Activated T-helper 1 cell treated with anti-CD3 and anti-CD28 coated beads, Interleukin-12 subunit alpha, Interleukin-12 subunit beta, Interleukin-2, Interleukin-4 antibody, amounts not matched to agents 30 ng/mL and 10 ng/mL and 1 ng/mL, durations not matched to agents 14 hours and 24 hours and 36 hours (primary cell): ENCODE measurements at regions not wholly inside any gene's neighbourhood (a gene's known extent, or its start where the extent isn't known, plus 50 kb on each side); places are given as distances from the start of the nearest gene placed in this dataset.
"Not testable (repeated sequence)": the region's sequence is repeated elsewhere in the genome, so short reads cannot be mapped to it uniquely, and the experiment has no call there.

Experiments
- DNase-seq: peaks from one replicate; pipeline ENCODE4 v3.0.0; 2021; ENCODE audit warnings: low spot score
- H3K27ac Mint-ChIP-seq: one replicate; pipeline ENCODE4 v1.8.0; 2021; ENCODE audit warnings: mild to moderate bottlenecking, mixed read lengths
- H3K27me3 Mint-ChIP-seq: one replicate; pipeline ENCODE4 v1.8.0; 2022; ENCODE audit warnings: mild to moderate bottlenecking, moderate library complexity, mixed read lengths; ENCODE audit not compliant: insufficient read depth
- H3K36me3 Mint-ChIP-seq: one replicate; pipeline ENCODE4 v1.8.0; 2021; ENCODE audit warnings: low read depth, mixed read lengths
- H3K4me1 Mint-ChIP-seq: one replicate; pipeline ENCODE4 v1.8.0; 2021; ENCODE audit warnings: low read depth, mixed read lengths
- H3K4me3 Mint-ChIP-seq: one replicate; pipeline ENCODE4 v1.8.0; 2021; ENCODE audit warnings: mild to moderate bottlenecking, moderate library complexity, mixed read lengths
- H3K9me3 Mint-ChIP-seq: one replicate; pipeline ENCODE4 v1.8.0; 2021; ENCODE audit warnings: mixed read lengths
- intact Hi-C: fragments of 100-400 bp; cut with micrococcal nuclease; formaldehyde crosslinking; loops from one replicate; pipeline ENCODE4 v1.15.1; 2024

DNA sequence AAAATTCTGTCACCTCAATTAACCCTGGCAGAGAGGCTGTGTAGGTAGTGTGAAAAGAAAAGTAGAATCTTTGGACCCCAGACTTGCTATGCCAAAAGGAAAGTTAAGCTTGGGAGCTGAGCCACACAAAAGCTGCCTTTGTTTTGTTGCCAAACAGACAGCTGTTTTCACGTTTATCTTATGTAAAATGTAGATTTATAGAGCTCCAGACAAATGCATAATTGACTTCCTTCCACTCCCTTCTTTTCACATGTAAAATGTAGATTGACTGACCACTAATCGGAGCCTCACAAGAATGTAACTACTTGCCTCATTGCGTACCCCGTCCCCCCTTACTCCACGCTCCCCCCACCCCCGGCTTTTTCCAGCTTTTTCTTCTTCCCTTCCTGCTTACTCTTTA, 2302.2 kb upstream of the RAG2 start:
- H3K36me3 Mint-ChIP-seq, result no peaks in the 10 kb centered on the region
- intact Hi-C loops, result no loop called here

DNA sequence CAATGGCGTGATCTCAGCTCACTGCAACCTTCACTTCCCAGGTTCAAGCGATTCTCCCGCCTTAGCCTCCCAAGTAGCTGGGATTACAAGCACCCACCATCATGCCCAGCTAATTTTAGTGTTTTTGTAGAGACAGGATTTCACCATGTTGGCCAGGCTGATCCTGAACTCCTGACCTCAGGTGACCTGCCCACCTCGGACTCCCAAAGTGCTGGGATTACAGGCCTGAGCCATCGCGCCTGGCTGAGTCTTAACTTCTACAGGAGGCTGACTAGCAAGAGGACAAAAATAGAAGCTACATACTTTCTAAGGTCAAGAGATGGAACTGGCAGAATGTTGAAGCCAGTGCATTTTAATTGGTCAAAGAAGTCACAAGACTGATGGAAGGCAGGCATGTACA, 2296.2 kb upstream of the RAG2 start:
- H3K4me3 Mint-ChIP-seq, H3K27me3 Mint-ChIP-seq, H3K27ac Mint-ChIP-seq, H3K4me1 Mint-ChIP-seq, DNase-seq, H3K36me3 Mint-ChIP-seq, intact Hi-C loops: not testable (repeated sequence)
- peaks cover 16% of the 10 kb centered on the region for H3K9me3 Mint-ChIP-seq

More for the DNA sequence above, 2302.2 kb upstream of the RAG2 start:
- Mint-ChIP-seq H3K4me1 (no peaks in the 10 kb centered on the region), H3K9me3 (peaks cover 12% of the 10 kb centered on the region), H3K27ac (no peak overlapping the region), H3K27me3 (no peaks in the 10 kb centered on the region), H3K4me3 (no peak overlapping the region)
- no peak for DNase-seq

- intact Hi-C loops, result no loop called here
- no peaks in the 10 kb centered on the region for H3K27me3 Mint-ChIP-seq
- no peaks in the 10 kb centered on the region for H3K36me3 Mint-ChIP-seq
These were observed 2286.3 kb upstream of the RAG2 start for GRCh38 chr11:38884145-38884865.

GRCh38 chr11:38867338-38867737, 2269.3 kb upstream of the RAG2 start:
- intact Hi-C loops, result no loop called here
- H3K36me3 Mint-ChIP-seq, result no peaks in the 10 kb centered on the region
- H3K9me3 Mint-ChIP-seq, result peaks cover 50% of the 10 kb centered on the region
- no peaks in the 10 kb centered on the region for H3K4me1 Mint-ChIP-seq
- no peak for DNase-seq
- no peak overlapping the region for H3K27ac Mint-ChIP-seq
- no peaks in the 10 kb centered on the region for H3K27me3 Mint-ChIP-seq
- H3K4me3 Mint-ChIP-seq, result no peak overlapping the region

More at GRCh38 chr11:38884145-38884865, 2286.3 kb upstream of the RAG2 start:
- Mint-ChIP-seq H3K9me3 (peaks cover 8% of the 10 kb centered on the region), H3K4me1 (no peaks in the 10 kb centered on the region), H3K27ac (no peak overlapping the region), H3K4me3 (no peak overlapping the region)
- no peak for DNase-seq

DNA sequence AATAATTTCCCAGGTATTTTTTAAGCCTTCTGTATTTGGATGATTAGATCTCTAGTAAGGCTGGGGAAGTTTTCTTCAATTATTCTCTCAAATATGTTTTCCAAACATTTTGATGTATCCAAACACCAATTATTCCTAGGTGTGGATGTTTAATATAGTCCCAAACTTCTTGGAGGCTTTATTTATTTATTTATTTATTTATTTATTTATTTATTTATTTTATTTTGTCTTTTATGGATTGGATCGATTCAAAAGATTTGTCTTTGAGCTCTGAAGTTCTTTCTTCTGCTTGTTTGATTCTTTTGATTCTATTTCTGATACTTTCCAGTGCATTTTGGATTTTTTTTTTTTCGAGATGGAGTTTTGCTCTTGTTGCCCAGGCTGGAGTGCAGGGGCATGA, 2267.9 kb upstream of the RAG2 start:
- intact Hi-C loops, result no loop called here
- no peak for DNase-seq
- Mint-ChIP-seq H3K27ac (no peak overlapping the region), H3K4me1 (no peaks in the 10 kb centered on the region), H3K27me3 (no peaks in the 10 kb centered on the region), H3K4me3 (no peak overlapping the region), H3K36me3 (no peaks in the 10 kb centered on the region), H3K9me3 (peaks cover 58% of the 10 kb centered on the region)

DNA sequence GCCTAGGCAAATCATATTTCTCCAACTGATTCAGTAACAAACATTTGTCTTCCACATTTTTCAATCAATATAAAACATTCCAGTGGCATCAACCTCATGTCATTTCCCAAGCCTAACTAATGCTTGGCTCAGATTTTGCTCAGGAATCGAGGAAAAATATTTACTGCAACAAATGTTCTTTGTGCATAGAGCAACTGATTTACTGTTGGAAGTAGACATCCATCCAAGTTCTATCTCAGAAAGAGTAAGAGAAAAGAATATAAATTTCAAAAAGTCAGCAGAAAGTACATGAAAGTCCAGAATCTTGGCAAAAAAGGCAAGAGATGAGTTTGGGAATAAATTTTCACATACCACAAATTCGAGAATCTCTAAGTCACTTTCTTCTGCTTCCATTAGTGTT, 2245.0 kb upstream of the RAG2 start:
- Mint-ChIP-seq H3K27ac (no peak overlapping the region), H3K27me3 (no peaks in the 10 kb centered on the region), H3K4me3 (no peak overlapping the region), H3K9me3 (peaks cover 34% of the 10 kb centered on the region), H3K4me1 (no peaks in the 10 kb centered on the region), H3K36me3 (no peaks in the 10 kb centered on the region)
- no peak for DNase-seq
- intact Hi-C loops, result no loop called here

- Mint-ChIP-seq H3K4me1 (no peaks in the 10 kb centered on the region), H3K27me3 (no peaks in the 10 kb centered on the region), H3K27ac (no peak overlapping the region), H3K4me3 (no peak overlapping the region), H3K9me3 (peaks cover 25% of the 10 kb centered on the region), H3K36me3 (no peaks in the 10 kb centered on the region)
- intact Hi-C loops, result no loop called here
- no peak for DNase-seq
These were observed 2241.0 kb upstream of the RAG2 start for GRCh38 chr11:38839071-38839470.

DNA sequence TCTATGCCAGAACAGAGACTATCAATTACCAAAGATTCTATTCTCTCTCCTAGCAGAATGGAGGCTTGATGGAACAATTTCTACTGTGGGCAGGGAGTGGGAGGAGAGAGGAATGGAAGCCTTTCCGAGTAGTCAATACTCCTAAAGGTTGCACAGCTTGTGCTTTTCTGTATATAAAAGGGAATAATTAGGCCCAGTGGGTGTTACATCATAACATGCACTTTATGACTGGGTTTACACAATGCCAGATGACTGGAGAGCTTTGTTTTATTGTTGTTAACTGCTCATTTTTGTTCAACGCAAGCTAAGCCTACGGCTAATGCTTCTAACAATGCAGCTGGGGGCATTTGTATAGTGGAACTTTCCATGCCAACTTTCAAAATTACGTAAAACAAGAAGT, 2237.9 kb upstream of the RAG2 start:
- Mint-ChIP-seq H3K4me1 (no peaks in the 10 kb centered on the region), H3K36me3 (no peaks in the 10 kb centered on the region), H3K9me3 (peaks cover 13% of the 10 kb centered on the region), H3K27me3 (no peaks in the 10 kb centered on the region), H3K27ac (no peak overlapping the region), H3K4me3 (no peak overlapping the region)
- intact Hi-C loops, result no loop called here
- DNase-seq, result no peak

- Mint-ChIP-seq H3K4me1 (no peaks in the 10 kb centered on the region), H3K27ac (no peak overlapping the region), H3K27me3 (no peaks in the 10 kb centered on the region), H3K4me3 (no peak overlapping the region), H3K9me3 (peaks cover 62% of the 10 kb centered on the region), H3K36me3 (no peaks in the 10 kb centered on the region)
- intact Hi-C loops, result no loop called here
- DNase-seq, result no peak
These were observed 2226.5 kb upstream of the RAG2 start for GRCh38 chr11:38824573-38824972.

DNA sequence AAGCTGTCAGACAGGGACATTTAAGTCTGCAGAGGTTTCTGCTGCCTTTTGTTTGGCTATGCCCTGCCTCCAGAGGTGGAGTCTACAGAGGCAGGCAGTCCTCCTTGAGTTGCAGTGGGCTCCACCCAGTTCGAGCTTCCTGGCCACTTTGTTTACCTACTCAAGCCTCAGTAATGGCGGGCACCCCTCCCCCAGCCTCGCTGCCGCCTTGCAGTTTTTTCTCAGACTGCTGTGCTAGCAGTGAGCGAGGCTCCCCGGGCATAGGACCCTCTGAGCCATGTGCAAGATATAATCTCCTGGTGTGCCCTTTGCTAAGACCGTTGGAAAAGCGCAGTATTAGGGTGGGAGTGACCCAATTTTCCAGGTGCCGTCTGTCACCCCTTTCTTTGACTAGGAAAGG, 2223.8 kb upstream of the RAG2 start:
- H3K4me1 Mint-ChIP-seq, DNase-seq, H3K36me3 Mint-ChIP-seq, H3K4me3 Mint-ChIP-seq, H3K27ac Mint-ChIP-seq, H3K27me3 Mint-ChIP-seq, intact Hi-C loops: not testable (repeated sequence)
- peaks cover 37% of the 10 kb centered on the region for H3K9me3 Mint-ChIP-seq

DNA sequence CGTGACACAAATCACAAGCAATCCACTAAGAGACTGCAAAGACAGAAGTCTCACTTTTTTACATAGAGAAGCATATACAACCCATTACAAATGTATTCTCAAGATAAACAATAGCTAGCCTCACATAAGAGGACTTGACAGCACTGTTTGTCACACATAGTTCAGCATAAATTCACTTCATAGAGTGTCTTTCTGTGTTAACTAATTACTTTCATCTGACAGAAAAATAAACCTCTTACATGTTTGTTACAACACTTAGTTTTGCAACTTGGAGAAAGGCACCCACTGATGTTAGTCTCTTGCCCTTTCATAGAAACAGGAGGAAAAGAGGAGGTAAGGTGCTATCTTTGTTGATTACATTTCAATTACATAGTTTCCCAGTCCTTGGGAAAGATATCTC, 2221.9 kb upstream of the RAG2 start:
- DNase-seq, result no peak
- no peaks in the 10 kb centered on the region for H3K4me1 Mint-ChIP-seq
- intact Hi-C loops, result no loop called here
- H3K27me3 Mint-ChIP-seq, result no peaks in the 10 kb centered on the region
- peaks cover 19% of the 10 kb centered on the region for H3K9me3 Mint-ChIP-seq
- no peak overlapping the region for H3K27ac Mint-ChIP-seq
- no peaks in the 10 kb centered on the region for H3K36me3 Mint-ChIP-seq
- H3K4me3 Mint-ChIP-seq, result no peak overlapping the region

DNA sequence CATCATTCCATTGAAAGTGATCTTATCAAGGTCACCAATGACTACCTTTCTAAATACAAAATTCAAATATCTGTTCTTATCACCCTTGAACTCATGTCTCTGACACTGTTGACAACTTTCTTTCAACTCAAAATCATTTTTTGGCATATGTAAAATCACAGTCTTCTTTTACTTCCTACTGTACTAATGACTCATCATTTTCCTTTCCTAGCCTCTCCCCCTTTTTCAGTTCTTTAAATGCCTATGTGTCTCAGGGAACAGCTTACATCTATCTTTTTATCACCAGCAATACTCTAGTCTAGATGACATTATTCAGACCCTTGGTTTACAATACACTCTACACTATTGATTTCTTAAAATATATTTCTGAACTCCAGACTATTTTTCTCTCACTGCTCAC, 2220.7 kb upstream of the RAG2 start:
- DNase-seq, result no peak
- no peak overlapping the region for H3K4me3 Mint-ChIP-seq
- intact Hi-C loops, result no loop called here
- no peaks in the 10 kb centered on the region for H3K36me3 Mint-ChIP-seq
- H3K27me3 Mint-ChIP-seq, result no peaks in the 10 kb centered on the region
- H3K27ac Mint-ChIP-seq, result no peak overlapping the region
- no peaks in the 10 kb centered on the region for H3K4me1 Mint-ChIP-seq
- H3K9me3 Mint-ChIP-seq, result peaks cover 13% of the 10 kb centered on the region

GRCh38 chr11:38814670-38815069, 2216.6 kb upstream of the RAG2 start:
- intact Hi-C loops, result no loop called here
- H3K27ac Mint-ChIP-seq, result no peak overlapping the region
- DNase-seq, result no peak
- no peaks in the 10 kb centered on the region for H3K27me3 Mint-ChIP-seq
- no peaks in the 10 kb centered on the region for H3K36me3 Mint-ChIP-seq
- no peaks in the 10 kb centered on the region for H3K4me1 Mint-ChIP-seq
- H3K4me3 Mint-ChIP-seq, result no peak overlapping the region
- peaks cover 14% of the 10 kb centered on the region for H3K9me3 Mint-ChIP-seq

- Mint-ChIP-seq H3K27me3 (no peaks in the 10 kb centered on the region), H3K9me3 (peaks cover 25% of the 10 kb centered on the region), H3K4me1 (no peaks in the 10 kb centered on the region), H3K36me3 (no peaks in the 10 kb centered on the region), H3K27ac (no peak overlapping the region), H3K4me3 (no peak overlapping the region)
- intact Hi-C loops, result no loop called here
- DNase-seq, result no peak
These were observed 2211.5 kb upstream of the RAG2 start for GRCh38 chr11:38809521-38809920.
